ENCODE measurements at regions not wholly inside any gene's neighbourhood (a gene's known extent, or its start where the extent isn't known, plus 50 kb on each side); places are given as distances from the start of the nearest gene placed in this dataset.

DNA sequence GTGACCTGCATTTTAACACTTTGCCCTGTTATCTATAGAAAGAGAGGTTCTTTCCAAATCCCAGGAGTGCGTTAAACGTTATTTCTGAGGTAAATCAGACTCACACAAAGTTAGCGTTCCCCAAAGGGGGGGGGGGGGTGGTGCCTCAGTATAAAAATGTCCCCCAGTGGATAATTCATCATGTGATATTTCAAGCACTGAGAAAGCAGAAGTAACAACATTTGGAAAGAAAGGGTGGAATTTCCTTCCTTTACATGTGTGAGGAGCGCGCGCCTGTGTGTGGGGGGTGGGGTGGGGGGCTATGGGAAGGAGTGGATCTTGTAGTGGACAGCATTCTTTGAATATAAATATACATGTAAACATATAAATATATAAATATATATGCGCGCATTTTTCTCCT lies 630.9 kb downstream of the NYAP2 start:
- Mint-ChIP-seq H3K4me3 (peak overlapping the region; percentile 86 to 92 (median 89)), H3K27ac (peak overlapping the region; percentile 92 to 99 (median 97)), H3K27me3 (ENCODE audit: low read depth) (no peaks in the 10 kb centered on the region), H3K36me3 (ENCODE audit: low read depth) (peaks cover 3% of the 10 kb centered on the region), H3K9me3 (peaks cover 2% of the 10 kb centered on the region), H3K4me1 (peaks cover 28% of the 10 kb centered on the region)
- TF ChIP-seq, protein P1, sequence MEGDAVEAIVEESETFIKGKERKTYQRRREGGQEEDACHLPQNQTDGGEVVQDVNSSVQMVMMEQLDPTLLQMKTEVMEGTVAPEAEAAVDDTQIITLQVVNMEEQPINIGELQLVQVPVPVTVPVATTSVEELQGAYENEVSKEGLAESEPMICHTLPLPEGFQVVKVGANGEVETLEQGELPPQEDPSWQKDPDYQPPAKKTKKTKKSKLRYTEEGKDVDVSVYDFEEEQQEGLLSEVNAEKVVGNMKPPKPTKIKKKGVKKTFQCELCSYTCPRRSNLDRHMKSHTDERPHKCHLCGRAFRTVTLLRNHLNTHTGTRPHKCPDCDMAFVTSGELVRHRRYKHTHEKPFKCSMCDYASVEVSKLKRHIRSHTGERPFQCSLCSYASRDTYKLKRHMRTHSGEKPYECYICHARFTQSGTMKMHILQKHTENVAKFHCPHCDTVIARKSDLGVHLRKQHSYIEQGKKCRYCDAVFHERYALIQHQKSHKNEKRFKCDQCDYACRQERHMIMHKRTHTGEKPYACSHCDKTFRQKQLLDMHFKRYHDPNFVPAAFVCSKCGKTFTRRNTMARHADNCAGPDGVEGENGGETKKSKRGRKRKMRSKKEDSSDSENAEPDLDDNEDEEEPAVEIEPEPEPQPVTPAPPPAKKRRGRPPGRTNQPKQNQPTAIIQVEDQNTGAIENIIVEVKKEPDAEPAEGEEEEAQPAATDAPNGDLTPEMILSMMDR (IDR thresholded peaks at IDR 0.05; ENCODE audit: unreplicated experiment in 3 of 3) = no peak

- peaks cover 3% of the 10 kb centered on the region for H3K36me3 Mint-ChIP-seq (ENCODE audit: low read depth)
- TF ChIP-seq, protein P1 (IDR thresholded peaks at IDR 0.05; ENCODE audit: unreplicated experiment in 3 of 3) = no peak
- peaks cover 12% of the 10 kb centered on the region for H3K9me3 Mint-ChIP-seq
- no peak overlapping the region for H3K4me3 Mint-ChIP-seq
- H3K4me1 Mint-ChIP-seq = no peaks in the 10 kb centered on the region
- H3K27me3 Mint-ChIP-seq (ENCODE audit: low read depth) = no peaks in the 10 kb centered on the region
- H3K27ac Mint-ChIP-seq = no peak overlapping the region
Observed at GRCh38 chr2:226023946-226024345, 624.4 kb downstream of the NYAP2 start.

DNA sequence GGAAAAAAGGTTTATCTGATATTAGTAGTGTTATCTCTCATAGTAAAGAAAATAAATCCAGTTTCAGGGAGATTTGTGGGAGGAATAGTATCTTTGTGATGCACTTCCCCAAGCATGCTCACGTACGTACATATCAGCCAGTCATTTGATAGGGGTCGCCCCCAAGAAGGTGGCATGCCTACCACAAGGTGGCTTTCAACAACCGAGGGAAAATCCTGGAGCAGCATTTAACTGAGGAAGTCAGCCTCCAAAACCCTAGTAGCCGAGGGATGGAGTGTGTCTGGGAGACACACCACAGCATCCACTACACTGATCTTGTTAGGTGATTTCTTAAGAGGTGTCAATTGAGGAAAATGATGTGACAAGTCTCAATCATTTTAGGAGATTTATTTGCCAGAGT lies 623.9 kb downstream of the NYAP2 start:
- peaks cover 3% of the 10 kb centered on the region for H3K36me3 Mint-ChIP-seq (ENCODE audit: low read depth)
- H3K27me3 Mint-ChIP-seq (ENCODE audit: low read depth) = no peaks in the 10 kb centered on the region
- H3K4me1 Mint-ChIP-seq = no peaks in the 10 kb centered on the region
- TF ChIP-seq, protein P1 (IDR thresholded peaks at IDR 0.05; ENCODE audit: unreplicated experiment in 3 of 3) = no peak
- no peak overlapping the region for H3K4me3 Mint-ChIP-seq
- peaks cover 13% of the 10 kb centered on the region for H3K9me3 Mint-ChIP-seq
- no peak overlapping the region for H3K27ac Mint-ChIP-seq

GRCh38 chr2:226020956-226021355 lies 621.4 kb downstream of the NYAP2 start:
- Mint-ChIP-seq H3K4me3 (no peak overlapping the region), H3K36me3 (ENCODE audit: low read depth) (peaks cover 3% of the 10 kb centered on the region), H3K9me3 (peaks cover 16% of the 10 kb centered on the region), H3K27ac (no peak overlapping the region), H3K27me3 (ENCODE audit: low read depth) (no peaks in the 10 kb centered on the region), H3K4me1 (no peaks in the 10 kb centered on the region)
- TF ChIP-seq, protein P1 (IDR thresholded peaks at IDR 0.05; ENCODE audit: unreplicated experiment in 3 of 3) = no peak

- Mint-ChIP-seq H3K36me3 (ENCODE audit: low read depth) (peaks cover 3% of the 10 kb centered on the region), H3K4me3 (no peak overlapping the region), H3K4me1 (no peaks in the 10 kb centered on the region), H3K27ac (no peak overlapping the region), H3K9me3 (peaks cover 16% of the 10 kb centered on the region), H3K27me3 (ENCODE audit: low read depth) (no peaks in the 10 kb centered on the region)
- TF ChIP-seq, protein P1 (IDR thresholded peaks at IDR 0.05; ENCODE audit: unreplicated experiment in 3 of 3) = no peak
Observed at GRCh38 chr2:226020176-226020575, 620.7 kb downstream of the NYAP2 start.

DNA sequence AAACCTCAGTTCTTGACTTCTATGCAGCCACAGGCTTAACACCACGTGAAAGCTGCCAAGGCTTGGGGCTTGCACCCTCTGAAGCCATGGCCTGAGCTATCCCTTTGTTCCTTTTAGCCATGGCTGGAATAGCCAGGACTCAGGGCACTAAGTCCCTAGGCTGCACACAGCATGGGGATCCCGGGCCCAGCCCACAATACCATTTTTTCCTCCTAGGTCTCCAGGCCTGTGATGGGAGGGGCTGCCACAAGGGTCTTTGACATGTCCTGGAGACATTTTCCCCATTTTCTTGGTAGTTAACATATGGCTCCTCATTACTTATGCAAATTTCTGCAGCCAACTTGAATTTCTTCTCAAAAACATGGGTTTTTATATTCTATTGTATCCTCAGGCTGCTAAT lies 619.1 kb downstream of the NYAP2 start:
- Mint-ChIP-seq H3K36me3 (ENCODE audit: low read depth) (peaks cover 3% of the 10 kb centered on the region), H3K27ac (no peak overlapping the region), H3K9me3 (peaks cover 11% of the 10 kb centered on the region), H3K4me1 (no peaks in the 10 kb centered on the region), H3K4me3 (no peak overlapping the region), H3K27me3 (ENCODE audit: low read depth) (no peaks in the 10 kb centered on the region)
- TF ChIP-seq, protein P1 (IDR thresholded peaks at IDR 0.05; ENCODE audit: unreplicated experiment in 3 of 3) = no peak

Data from nephron (organoid).